H1 (cell line): ENCODE measurements at regions not wholly inside any gene's neighbourhood (a gene's known extent, or its start where the extent isn't known, plus 50 kb on each side); places are given as distances from the start of the nearest gene placed in this dataset.
A peak's percentile ranks its signal among the peaks of the same experiment; 100 is the strongest.

ENCODE experiments used
- CTCF ChIA-PET: fragments of 300-600 bp; sonication (Branson Sonifier 250); formaldehyde crosslinking; loops from one replicate; lab custom pipeline; 2021; ENCODE audit not compliant: partially characterized antibody; lab: Charles Lee
- POLR2A ChIA-PET: fragments of 300-600 bp; sonication (Branson Sonifier 250); formaldehyde crosslinking; loops from one replicate; lab custom pipeline; 2021; ENCODE audit warnings: inconsistent platforms; ENCODE audit not compliant: partially characterized antibody; lab: Charles Lee
- DNase-seq, 2 experiments: peaks; one replicate each; pipeline versions ENCODE4 v3.0.0 to v3.0.0-alpha.2; 2010 to 2022; ENCODE audit warnings: low spot score in 2 of 2, low read depth in 1 of 2, mixed read lengths in 1 of 2
- FAIRE-seq: peaks from 2 replicates; lab custom pipeline; 2011; peaks lifted over from hg19 to GRCh38; lab: Jason Lieb, UNC
- H2AFZ ChIP-seq: 2 replicates; pipeline ENCODE4 v1.8.1; 2012; ENCODE audit warnings: low read length, inconsistent platforms
- H2AK5ac ChIP-seq: 2 replicates; pipeline ENCODE4 v1.6.1; 2013; ENCODE audit warnings: low read depth, low read length
- H2BK120ac ChIP-seq: replicated peaks from 2 replicates; pipeline ENCODE3; 2013; ENCODE audit warnings: low read depth, low read length, inconsistent platforms
- H2BK12ac ChIP-seq: 2 replicates; pipeline ENCODE4 v1.6.1; 2013; ENCODE audit warnings: low read depth, low read length
- H2BK15ac ChIP-seq: 2 replicates; pipeline ENCODE4 v1.6.1; 2013; ENCODE audit warnings: low read length
- H2BK20ac ChIP-seq: 2 replicates; pipeline ENCODE4 v1.6.1; 2013; ENCODE audit warnings: low read length
- H2BK5ac ChIP-seq: 2 replicates; pipeline ENCODE4 v1.6.1; 2013; ENCODE audit warnings: low read depth, low read length
- H3K14ac ChIP-seq: 2 replicates; pipeline ENCODE4 v1.6.1; 2013; ENCODE audit warnings: inconsistent platforms; ENCODE audit not compliant: insufficient read length
- H3K18ac ChIP-seq: 2 replicates; pipeline ENCODE4 v1.6.1; 2013; ENCODE audit warnings: low read length; ENCODE audit errors: extremely low read depth
- H3K23ac ChIP-seq: 2 replicates; pipeline ENCODE4 v1.6.1; 2013; ENCODE audit warnings: inconsistent platforms; ENCODE audit not compliant: insufficient read length
- H3K23me2 ChIP-seq: 2 replicates; pipeline ENCODE4 v1.6.1; 2013; ENCODE audit warnings: low read depth, low read length
- H3K27ac ChIP-seq: 2 replicates; pipeline ENCODE4 v1.6.1; 2011; ENCODE audit warnings: low read depth, low read length, inconsistent platforms
- H3K27me3 ChIP-seq, 4 experiments: replicated peaks in 1 of 4; 1 replicate in 1 of 4; 2 replicates in 3 of 4; pipeline versions ENCODE4 v1.6.1 to v1.8.1; 2011 to 2013; ENCODE audit warnings: low read length in 3 of 4, mild to moderate bottlenecking in 3 of 4, inconsistent platforms in 2 of 4, mixed read lengths in 2 of 4, moderate library complexity in 1 of 4; ENCODE audit not compliant: control insufficient read depth in 3 of 4, insufficient read depth in 3 of 4; ENCODE audit errors: extremely low read depth in 1 of 4
- H3K36me3 ChIP-seq, 4 experiments: 2 replicates each; pipeline versions ENCODE4 v1.6.1 to v1.8.1; 2011 to 2013; ENCODE audit warnings: mild to moderate bottlenecking in 4 of 4, low read length in 3 of 4, moderate library complexity in 2 of 4, control low read depth in 1 of 4, inconsistent platforms in 1 of 4; ENCODE audit not compliant: insufficient read depth in 4 of 4, control insufficient read depth in 2 of 4
- H3K4ac ChIP-seq: replicated peaks from 2 replicates; pipeline ENCODE3; 2013; ENCODE audit warnings: low read length, low read depth, mixed read lengths, inconsistent platforms; ENCODE audit not compliant: insufficient read length
- H3K4me1 ChIP-seq, 4 experiments: replicated peaks in 1 of 4; 1 replicate in 1 of 4; 2 replicates in 3 of 4; pipeline versions ENCODE4 v1.6.1 to v1.8.1; 2011 to 2013; ENCODE audit warnings: low read length in 3 of 4, inconsistent platforms in 2 of 4, mixed read lengths in 1 of 4; ENCODE audit not compliant: insufficient read depth in 4 of 4, control insufficient read depth in 3 of 4
- H3K4me2 ChIP-seq, 2 experiments: 2 replicates each; pipeline versions ENCODE4 v1.6.1 to v1.8.1; 2011 to 2013; ENCODE audit warnings: low read depth in 2 of 2, low read length in 2 of 2, control low read depth in 1 of 2, inconsistent platforms in 1 of 2, mild to moderate bottlenecking in 1 of 2; ENCODE audit not compliant: insufficient read depth in 1 of 2
- H3K4me3 ChIP-seq, 4 experiments: fragments of 200-600, 300-600 bp in 1 of 4; sonication (generic), shearing (Covaris generic), sonication (Bioruptor Twin) in 1 of 4; 2 replicates each; pipeline versions ENCODE4 v1.5.1 to v1.8.1; 2011 to 2016; ENCODE audit warnings: low read length in 4 of 4, low read depth in 3 of 4, control low read depth in 2 of 4, inconsistent platforms in 2 of 4, mild to moderate bottlenecking in 2 of 4, mixed read lengths in 1 of 4, moderate library complexity in 1 of 4; ENCODE audit not compliant: insufficient read depth in 2 of 4; ENCODE audit errors: extremely low read depth in 1 of 4
- H3K56ac ChIP-seq: replicated peaks from 2 replicates; pipeline ENCODE3; 2013; ENCODE audit warnings: low read depth, mild to moderate bottlenecking, mixed read lengths, low read length, inconsistent platforms; ENCODE audit not compliant: insufficient read length
- H3K79me1 ChIP-seq: 2 replicates; pipeline ENCODE4 v1.6.1; 2013; ENCODE audit warnings: low read depth, low read length, control low read depth
- H3K79me2 ChIP-seq, 2 experiments: 2 replicates each; pipeline versions ENCODE4 v1.6.1 to v1.8.1; 2012 to 2013; ENCODE audit warnings: low read length in 2 of 2, mild to moderate bottlenecking in 2 of 2, inconsistent platforms in 1 of 2; ENCODE audit not compliant: insufficient read depth in 2 of 2, control insufficient read depth in 1 of 2
- H3K9ac ChIP-seq, 4 experiments: replicated peaks in 1 of 4; 1 replicate in 1 of 4; 2 replicates in 3 of 4; pipeline versions ENCODE4 v1.6.1 to v1.8.1; 2011 to 2013; ENCODE audit warnings: low read depth in 3 of 4, low read length in 3 of 4, control low read depth in 2 of 4, mild to moderate bottlenecking in 2 of 4, moderate library complexity in 2 of 4, inconsistent platforms in 1 of 4; ENCODE audit errors: extremely low read depth in 1 of 4
- H3K9me3 ChIP-seq, 2 experiments: 2 replicates each; pipeline versions ENCODE4 v1.6.1 to v1.8.1; 2012 to 2013; ENCODE audit warnings: mild to moderate bottlenecking in 2 of 2, moderate library complexity in 2 of 2, control low read depth in 1 of 2, inconsistent platforms in 1 of 2, low read depth in 1 of 2, low read length in 1 of 2, mixed read lengths in 1 of 2; ENCODE audit not compliant: insufficient read depth in 2 of 2
- H4K20me1 ChIP-seq, 2 experiments: replicated peaks in 1 of 2; 2 replicates each; pipeline versions ENCODE3 to v1.8.1; 2011 to 2013; ENCODE audit warnings: inconsistent platforms in 2 of 2, low read length in 2 of 2, mild to moderate bottlenecking in 1 of 2; ENCODE audit not compliant: insufficient read depth in 2 of 2, control insufficient read depth in 1 of 2
- H4K5ac ChIP-seq: 2 replicates; pipeline ENCODE4 v1.6.1; 2013; ENCODE audit warnings: low read length, low read depth, mixed read lengths, inconsistent platforms; ENCODE audit not compliant: insufficient read length
- H4K8ac ChIP-seq: 2 replicates; pipeline ENCODE4 v1.8.0; 2013; ENCODE audit warnings: mild to moderate bottlenecking, moderate library complexity, low read length, inconsistent platforms; ENCODE audit not compliant: insufficient read depth; ENCODE audit errors: extremely low read depth
- H4K91ac ChIP-seq: replicated peaks from 2 replicates; pipeline ENCODE3; 2013; ENCODE audit warnings: low read length, mixed read lengths, inconsistent platforms; ENCODE audit not compliant: insufficient read length
- WGBS, 2 experiments: shearing (Covaris generic) in 1 of 2; methylation state at CpG; one replicate each; pipeline versions ENCODE4 v1.1.6 to v1.1.7; 2013 to 2015; ENCODE audit warnings: low lambda C conversion rate in 2 of 2, mixed read lengths in 2 of 2, inconsistent platforms in 1 of 2, low coverage in 1 of 2, missing lambda C conversion rate in 1 of 2; ENCODE audit not compliant: insufficient replicate concordance in 2 of 2, insufficient coverage in 1 of 2, insufficient read length in 1 of 2; ENCODE audit errors: extremely low coverage in 1 of 2, missing lambda C conversion rate in 1 of 2; 5-methylcytosine and 5-hydroxymethylcytosine counted together
- TF ChIP-seq, protein P1 (sequence below): fragments of 300-600 bp; sonication (generic); IDR thresholded peaks from 2 replicates; pipeline ENCODE4 v1.7.1; 2012; ENCODE audit warnings: low read length, moderate library complexity, mild to moderate bottlenecking, inconsistent platforms; ENCODE audit not compliant: insufficient replicate concordance

DNA sequence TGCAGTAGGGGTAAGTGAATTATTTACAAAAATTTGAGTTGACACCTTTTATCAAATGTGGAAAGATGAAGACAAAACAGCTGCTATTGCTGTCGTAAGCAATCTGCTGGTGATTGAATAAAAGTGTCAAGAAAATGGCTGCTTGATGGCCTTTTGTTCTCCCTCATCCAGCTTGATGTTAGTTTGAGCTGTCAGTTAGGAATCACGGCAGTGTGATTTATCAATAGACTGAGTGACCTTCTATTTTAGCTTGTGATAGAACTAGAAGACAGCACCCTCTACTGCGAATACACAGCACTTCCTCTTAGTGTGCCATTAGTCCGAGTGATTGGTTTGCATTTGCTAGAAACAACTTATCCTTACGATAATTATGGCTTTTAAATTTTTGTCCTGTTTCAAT lies 76.3 kb downstream of the MZT1 start:
- Histone ChIP-seq H3K23ac (no peak overlapping the region), H3K4me1 (no peaks in the 10 kb centered on the region), H2BK5ac (no peak overlapping the region), H2BK20ac (no peak overlapping the region), H4K91ac (no peak overlapping the region), H2BK120ac (no peak overlapping the region), H2BK12ac (no peak overlapping the region), H3K27ac (no peak overlapping the region), H4K20me1 (no peaks in the 10 kb centered on the region), H3K23me2 (no peaks in the 10 kb centered on the region), H3K4me3 (no peak overlapping the region), H3K27me3 (no peaks in the 10 kb centered on the region), H3K36me3 (no peaks in the 10 kb centered on the region), H3K79me2 (no peaks in the 10 kb centered on the region), H3K4me2 (no peak overlapping the region), H3K18ac (no peak overlapping the region), H2AFZ (no peak overlapping the region), H4K8ac (no peak overlapping the region), H3K56ac (no peak overlapping the region), H2BK15ac (no peak overlapping the region), H3K14ac (no peak overlapping the region), H3K9ac (no peak overlapping the region), H3K79me1 (no peaks in the 10 kb centered on the region), H2AK5ac (no peak overlapping the region), H3K9me3 (no peaks in the 10 kb centered on the region), H4K5ac (no peak overlapping the region), H3K4ac (peak overlapping the region; percentile 49)
- DNase-seq (no peak), FAIRE-seq (peak; percentile 52)
- 79% methylated on average over 5 of the region's 5 CpGs; no CpG with 5 or more reads in 1 of the 2 experiments for WGBS, 2 experiments
- ChIA-PET POLR2A (no interaction called here), CTCF (interaction anchor here (0.6 to 3.6 kb wide), 30 partner anchors 10 to 772 kb away, joined by 3 to 26 read pairs (median 4); no protein-coding TSS in a partner anchor)
- TF ChIP-seq, protein P1, sequence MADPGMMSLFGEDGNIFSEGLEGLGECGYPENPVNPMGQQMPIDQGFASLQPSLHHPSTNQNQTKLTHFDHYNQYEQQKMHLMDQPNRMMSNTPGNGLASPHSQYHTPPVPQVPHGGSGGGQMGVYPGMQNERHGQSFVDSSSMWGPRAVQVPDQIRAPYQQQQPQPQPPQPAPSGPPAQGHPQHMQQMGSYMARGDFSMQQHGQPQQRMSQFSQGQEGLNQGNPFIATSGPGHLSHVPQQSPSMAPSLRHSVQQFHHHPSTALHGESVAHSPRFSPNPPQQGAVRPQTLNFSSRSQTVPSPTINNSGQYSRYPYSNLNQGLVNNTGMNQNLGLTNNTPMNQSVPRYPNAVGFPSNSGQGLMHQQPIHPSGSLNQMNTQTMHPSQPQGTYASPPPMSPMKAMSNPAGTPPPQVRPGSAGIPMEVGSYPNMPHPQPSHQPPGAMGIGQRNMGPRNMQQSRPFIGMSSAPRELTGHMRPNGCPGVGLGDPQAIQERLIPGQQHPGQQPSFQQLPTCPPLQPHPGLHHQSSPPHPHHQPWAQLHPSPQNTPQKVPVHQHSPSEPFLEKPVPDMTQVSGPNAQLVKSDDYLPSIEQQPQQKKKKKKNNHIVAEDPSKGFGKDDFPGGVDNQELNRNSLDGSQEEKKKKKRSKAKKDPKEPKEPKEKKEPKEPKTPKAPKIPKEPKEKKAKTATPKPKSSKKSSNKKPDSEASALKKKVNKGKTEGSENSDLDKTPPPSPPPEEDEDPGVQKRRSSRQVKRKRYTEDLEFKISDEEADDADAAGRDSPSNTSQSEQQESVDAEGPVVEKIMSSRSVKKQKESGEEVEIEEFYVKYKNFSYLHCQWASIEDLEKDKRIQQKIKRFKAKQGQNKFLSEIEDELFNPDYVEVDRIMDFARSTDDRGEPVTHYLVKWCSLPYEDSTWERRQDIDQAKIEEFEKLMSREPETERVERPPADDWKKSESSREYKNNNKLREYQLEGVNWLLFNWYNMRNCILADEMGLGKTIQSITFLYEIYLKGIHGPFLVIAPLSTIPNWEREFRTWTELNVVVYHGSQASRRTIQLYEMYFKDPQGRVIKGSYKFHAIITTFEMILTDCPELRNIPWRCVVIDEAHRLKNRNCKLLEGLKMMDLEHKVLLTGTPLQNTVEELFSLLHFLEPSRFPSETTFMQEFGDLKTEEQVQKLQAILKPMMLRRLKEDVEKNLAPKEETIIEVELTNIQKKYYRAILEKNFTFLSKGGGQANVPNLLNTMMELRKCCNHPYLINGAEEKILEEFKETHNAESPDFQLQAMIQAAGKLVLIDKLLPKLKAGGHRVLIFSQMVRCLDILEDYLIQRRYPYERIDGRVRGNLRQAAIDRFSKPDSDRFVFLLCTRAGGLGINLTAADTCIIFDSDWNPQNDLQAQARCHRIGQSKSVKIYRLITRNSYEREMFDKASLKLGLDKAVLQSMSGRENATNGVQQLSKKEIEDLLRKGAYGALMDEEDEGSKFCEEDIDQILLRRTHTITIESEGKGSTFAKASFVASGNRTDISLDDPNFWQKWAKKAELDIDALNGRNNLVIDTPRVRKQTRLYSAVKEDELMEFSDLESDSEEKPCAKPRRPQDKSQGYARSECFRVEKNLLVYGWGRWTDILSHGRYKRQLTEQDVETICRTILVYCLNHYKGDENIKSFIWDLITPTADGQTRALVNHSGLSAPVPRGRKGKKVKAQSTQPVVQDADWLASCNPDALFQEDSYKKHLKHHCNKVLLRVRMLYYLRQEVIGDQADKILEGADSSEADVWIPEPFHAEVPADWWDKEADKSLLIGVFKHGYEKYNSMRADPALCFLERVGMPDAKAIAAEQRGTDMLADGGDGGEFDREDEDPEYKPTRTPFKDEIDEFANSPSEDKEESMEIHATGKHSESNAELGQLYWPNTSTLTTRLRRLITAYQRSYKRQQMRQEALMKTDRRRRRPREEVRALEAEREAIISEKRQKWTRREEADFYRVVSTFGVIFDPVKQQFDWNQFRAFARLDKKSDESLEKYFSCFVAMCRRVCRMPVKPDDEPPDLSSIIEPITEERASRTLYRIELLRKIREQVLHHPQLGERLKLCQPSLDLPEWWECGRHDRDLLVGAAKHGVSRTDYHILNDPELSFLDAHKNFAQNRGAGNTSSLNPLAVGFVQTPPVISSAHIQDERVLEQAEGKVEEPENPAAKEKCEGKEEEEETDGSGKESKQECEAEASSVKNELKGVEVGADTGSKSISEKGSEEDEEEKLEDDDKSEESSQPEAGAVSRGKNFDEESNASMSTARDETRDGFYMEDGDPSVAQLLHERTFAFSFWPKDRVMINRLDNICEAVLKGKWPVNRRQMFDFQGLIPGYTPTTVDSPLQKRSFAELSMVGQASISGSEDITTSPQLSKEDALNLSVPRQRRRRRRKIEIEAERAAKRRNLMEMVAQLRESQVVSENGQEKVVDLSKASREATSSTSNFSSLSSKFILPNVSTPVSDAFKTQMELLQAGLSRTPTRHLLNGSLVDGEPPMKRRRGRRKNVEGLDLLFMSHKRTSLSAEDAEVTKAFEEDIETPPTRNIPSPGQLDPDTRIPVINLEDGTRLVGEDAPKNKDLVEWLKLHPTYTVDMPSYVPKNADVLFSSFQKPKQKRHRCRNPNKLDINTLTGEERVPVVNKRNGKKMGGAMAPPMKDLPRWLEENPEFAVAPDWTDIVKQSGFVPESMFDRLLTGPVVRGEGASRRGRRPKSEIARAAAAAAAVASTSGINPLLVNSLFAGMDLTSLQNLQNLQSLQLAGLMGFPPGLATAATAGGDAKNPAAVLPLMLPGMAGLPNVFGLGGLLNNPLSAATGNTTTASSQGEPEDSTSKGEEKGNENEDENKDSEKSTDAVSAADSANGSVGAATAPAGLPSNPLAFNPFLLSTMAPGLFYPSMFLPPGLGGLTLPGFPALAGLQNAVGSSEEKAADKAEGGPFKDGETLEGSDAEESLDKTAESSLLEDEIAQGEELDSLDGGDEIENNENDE, result no peak
